Stimulated activated CD8-positive, alpha-beta memory T cell treated with anti-CD3 and anti-CD28 coated beads, Interleukin-7, amount 100 ng/mL, for 4 hours (primary cell): ENCODE measurements at regions not wholly inside any gene's neighbourhood (a gene's known extent, or its start where the extent isn't known, plus 50 kb on each side); places are given as distances from the start of the nearest gene placed in this dataset.

Source experiments
- DNase-seq, 2 donors: peaks; one replicate each; pipeline ENCODE4 v3.0.0-alpha.2; 2020; ENCODE audit warnings: low read depth in 2 of 2

DNA sequence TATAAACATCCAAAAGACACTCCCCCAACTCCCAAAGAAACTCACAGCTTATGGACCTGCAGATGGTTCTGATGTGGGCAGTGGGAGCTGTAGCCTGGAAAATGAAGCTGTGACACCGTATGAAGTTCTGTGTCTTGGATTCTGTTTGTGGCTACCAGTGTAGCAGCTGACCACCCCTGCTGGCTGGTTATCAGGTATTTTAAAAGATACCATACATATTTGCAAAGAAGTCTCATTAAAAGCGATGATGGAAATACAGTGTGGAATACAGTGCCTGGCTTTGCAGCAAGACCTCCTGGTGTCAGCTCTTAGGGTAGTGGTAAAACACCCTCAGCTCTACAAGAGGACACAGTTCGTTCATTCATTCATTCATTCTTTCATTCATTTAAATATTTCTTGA, 194.3 kb upstream of the PRKCQ start:
- no peak for DNase-seq

DNA sequence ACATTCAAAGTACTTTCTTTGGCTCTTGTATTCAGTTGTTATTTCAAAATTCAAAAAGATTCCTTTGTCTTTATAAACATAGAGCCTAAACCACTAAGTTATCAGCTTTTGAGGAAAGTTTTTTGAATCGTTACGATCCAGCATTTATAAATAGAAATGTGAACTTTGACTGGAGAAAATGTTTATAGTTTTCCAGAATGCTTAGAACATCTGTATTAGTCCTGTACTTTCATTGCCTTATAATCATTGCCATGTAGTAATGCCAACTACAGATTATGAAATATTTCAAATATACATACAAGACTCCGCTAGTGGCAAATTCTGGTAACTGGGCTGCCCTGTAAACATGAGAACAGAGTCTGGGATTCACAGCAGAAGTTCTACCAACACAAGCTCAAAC, 191.3 kb upstream of the PRKCQ start:
- DNase-seq: no peak

DNA sequence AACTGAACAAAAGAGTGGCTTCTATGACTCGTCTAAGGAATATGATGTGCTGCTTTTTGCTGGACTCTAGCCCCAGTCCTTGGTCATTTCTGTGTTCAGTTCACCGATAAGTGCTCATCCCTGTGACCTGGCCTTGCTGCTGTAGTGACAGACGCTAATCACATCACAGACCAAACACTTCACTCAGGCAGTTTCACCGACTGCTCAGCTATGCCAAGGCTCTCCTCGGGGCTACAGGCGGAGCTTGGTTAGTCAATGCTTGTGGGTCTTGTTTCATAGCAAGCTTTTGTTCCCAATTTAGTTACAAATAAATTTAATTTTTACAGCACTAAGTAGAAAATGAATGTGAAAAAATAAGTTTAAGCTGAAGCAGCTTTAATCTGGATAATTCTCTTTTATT, 190.8 kb upstream of the PRKCQ start:
- DNase-seq: no peak

DNA sequence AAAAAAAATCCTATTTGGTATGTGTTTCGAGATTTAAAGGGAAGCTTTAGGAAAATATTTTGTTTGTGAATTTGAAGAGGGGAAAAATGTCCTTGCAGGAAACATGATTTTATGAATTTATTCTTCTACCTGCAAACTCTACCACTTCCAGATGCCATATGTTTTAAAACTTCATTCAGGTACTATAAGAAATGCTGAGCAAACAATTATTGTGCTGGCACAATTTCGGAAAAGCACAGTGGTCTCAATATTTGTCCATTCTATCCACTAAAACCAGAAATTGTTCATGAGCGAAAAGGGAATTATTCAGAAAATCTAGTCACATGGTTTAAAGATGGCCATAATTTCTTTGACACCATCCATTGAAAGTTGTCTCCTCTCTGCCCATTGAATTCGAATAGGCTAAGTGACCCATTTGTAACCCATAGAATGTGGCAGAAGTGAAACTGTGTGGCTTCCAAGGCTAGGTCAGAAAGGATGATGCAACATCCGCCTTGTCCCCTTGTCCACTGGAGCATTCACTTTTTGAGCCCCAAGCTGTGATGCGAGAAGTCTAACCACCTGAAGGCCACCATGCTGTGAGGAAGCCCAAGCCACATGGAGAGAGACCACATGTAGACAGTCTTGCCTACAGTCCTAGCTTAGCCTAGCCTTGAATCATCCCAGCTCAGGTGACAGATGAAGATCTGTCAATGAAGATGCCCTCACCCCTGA, 189.8 kb upstream of the PRKCQ start:
- no peak for DNase-seq

DNA sequence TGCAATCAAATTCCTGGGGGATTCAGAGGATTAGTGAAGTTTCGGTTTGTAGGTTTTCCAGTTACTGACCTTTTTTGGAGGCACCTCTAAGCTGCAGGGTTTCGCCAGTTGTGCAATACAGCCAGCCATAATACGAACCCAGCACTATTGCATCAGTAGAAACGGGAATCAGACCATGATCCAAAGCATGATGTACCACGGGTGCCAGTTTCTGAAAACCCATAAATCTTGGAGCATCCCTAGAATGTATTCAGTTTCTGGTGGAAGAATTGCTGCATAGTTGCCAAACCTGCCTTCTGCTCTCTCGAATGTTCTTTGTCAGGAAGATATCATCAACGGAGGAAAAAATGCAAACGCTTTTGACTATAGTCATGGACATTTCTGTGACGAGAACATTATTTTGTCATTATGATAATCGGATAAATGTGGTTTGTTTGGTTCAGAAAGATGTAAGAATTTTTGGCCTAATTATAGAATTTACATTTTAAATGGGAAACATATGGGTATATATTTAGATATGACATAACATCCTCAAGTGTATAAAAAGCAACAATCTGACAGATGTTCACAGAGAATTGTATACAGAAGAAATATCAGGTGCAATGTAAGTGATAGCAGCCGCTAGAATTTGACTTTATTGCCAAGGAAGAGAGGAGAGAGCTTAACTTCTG, 186.2 kb upstream of the PRKCQ start:
- DNase-seq: no peak

DNA sequence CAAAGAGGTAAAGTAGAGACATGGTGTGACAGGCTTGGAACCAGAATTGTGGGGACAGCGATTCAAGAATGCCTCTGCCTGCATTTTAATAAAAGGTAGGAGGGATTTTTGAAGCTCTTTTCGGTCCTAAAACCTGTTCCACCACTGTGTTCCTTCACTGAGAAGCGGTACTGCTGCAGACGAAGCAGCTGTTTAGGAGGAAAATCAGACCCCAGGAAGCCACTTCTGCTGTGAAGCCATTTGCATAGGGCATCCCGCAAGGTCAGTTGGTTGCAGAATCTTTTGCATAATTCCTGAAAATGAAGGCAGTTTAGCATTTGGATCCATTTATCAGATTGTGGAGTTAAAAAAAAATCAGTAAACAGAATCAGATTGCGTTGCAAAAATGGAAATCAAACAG, 183.3 kb upstream of the PRKCQ start:
- DNase-seq: no peak

DNA sequence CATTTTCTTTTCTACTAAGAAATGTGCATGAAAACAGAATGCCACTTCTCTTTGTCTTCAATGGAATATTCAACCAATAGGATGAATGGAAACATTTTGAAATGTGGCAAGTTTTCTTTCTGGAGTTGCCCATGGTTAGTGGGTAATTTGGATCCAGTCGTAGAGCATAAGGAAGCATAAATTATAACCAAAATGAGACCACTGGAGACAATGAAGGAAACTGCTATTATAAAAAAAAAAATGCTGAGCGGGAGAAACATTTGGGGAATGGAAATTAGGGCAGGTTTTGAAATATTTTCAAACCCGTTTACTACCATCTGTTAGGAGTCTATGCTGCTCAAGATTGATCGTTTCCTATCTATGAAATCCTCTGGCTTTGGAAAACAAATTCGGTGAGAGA, 182.9 kb upstream of the PRKCQ start:
- DNase-seq: no peak

DNA sequence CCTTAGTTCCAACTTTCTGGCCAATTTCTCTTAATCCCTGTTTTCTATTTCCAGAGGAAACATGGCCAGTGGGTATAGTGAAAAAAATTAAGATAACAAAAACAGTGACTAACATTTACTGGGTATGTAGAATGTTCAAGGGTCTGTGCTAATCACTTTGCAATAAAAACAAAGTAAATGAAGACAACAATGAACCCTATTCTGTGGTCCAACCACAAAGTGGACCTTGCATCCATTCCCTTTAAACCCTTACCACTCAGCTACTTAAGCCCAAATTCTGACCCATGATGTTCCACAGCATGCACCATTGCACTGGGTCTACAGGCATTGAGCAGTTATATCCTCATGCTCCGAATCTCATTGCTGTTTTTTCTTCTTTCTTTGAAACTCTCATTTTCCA, 179.9 kb upstream of the PRKCQ start:
- DNase-seq: no peak

DNA sequence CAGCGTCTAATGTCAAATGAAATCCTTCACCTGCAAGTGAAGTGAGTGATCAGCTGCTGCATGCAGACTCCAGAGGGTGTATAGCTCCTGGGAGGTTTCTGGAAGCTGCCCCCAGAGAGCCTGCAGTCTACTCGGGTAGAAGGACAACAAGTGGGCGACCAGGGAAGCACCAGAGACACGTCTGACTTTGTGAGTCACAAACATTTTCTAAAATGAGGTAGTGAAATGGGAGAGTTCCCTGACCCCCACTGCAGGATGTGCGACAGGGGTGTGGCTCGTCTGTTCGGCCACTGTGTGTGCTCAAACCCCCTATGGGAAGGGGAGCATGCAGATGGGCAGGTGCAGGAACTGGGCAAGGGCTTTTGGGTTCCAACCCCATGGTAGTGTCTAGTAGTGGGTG, 177.1 kb upstream of the PRKCQ start:
- no peak for DNase-seq

DNA sequence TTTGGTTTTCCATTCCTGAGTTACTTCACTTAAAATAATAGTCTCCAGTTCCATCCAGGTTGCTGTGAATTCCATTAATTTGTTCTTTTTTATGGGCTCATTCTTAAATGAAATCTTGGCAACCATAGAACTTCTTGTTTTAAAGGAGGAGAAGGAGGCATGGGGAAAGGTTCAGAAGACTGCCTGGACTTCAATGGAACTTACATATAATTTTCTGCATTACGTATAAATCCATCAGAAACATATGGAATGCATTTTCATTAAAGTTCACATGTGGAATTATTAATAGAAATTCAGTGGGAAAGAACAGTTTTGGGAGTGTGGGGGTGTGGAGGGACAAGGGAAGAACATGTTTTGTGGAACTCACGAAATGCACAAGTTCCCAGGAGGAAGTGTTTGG, 176.6 kb upstream of the PRKCQ start:
- DNase-seq: no peak

DNA sequence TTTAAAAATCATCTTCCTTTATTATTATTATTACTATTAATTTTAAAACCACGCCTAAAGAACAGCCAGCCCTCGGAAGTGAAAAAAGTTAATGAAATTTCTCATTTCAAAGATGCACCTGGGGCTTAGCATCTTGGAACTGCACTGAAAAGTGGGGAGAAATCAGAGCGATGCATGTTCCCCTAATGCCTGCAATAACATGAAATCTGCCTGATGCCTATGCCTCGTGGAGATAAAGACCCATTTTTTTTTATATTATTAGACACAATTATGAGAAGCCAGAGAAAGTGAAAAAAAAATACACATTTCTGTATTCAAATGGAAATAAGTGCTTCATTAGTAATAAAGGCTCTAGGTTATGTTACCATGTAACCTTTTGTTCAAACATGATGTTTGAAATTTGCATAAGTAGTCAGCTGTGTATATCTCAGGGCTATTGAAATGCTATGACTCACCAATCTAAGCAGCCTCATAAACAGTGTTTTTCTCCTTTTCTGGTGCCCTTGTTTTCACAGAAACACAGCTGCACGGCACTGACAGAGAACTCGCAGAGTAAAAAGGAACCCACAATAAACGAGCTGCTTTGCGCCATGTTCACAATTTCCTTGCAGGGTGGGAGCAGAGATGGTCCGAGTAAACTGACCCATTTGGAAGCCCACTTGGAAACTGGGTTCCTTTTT, 175.8 kb upstream of the PRKCQ start:
- DNase-seq: no peak

DNA sequence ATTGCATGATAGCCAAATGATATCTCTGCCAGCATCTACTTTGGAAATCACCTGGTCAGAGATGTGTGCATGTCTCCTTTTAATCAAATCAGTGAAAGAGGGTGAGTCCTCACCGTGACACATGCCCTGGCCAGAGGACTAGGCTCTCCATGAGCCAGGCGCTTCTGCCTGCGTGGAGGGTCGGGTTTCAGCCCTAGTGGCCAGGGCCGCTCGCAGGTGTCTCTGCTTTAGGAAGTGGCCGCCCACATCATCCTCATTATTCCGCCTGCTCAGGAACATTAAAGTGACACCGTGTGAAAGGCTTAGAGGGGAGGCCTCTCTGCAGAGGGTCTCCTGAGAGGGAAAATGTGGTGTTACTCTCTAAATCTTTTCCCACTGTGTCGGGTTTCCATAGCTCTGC, 173.6 kb upstream of the PRKCQ start:
- DNase-seq: no peak

DNA sequence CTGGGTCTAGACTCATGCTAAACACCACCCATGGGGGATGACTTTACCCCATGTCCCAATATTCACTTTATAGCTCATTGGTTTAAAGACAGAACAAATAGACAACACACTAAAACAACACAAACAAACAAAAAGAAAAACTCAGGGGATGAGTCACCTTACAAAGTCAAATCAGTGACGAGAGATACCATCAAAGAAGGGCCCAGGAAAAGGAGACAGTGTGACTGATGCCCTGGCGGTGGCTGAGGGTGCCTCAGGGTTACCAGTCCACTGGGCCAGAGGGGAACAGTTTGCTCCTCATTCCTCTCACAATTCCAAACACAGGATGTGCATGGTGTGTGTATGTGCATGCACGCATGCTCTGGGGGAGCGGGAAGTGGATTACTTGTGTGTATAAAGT, 171.3 kb upstream of the PRKCQ start:
- no peak for DNase-seq

DNA sequence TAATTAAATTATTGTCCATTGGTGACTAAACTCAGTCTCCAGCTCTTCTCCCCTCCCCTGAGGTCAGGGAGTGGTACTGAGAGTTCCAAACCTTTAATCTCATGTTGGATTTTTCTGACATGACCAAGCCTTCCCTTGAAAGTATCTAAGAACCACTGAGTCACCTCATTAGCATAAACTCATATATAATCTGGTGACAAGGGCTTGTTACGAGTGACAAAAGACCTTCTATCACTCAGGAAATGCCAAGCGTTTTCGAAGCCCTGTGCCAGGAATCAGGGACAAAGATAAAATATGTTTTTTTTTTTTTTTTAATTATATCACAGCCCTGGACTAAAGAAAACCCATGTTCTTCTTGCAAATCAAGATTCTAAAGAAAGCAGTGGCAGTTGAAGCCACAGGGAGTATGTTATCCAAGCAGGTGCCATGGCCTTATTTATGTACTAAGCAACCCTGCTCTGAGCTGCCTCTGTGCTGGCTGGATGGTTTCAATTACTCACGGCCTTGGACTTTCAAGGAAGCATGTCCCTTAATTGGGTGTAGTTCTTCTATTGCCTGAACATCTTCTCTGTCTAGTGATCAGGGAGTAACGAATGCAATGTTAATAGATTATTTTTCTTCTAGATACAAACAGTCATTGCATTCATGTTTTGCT, 169.0 kb upstream of the PRKCQ start:
- no peak for DNase-seq

DNA sequence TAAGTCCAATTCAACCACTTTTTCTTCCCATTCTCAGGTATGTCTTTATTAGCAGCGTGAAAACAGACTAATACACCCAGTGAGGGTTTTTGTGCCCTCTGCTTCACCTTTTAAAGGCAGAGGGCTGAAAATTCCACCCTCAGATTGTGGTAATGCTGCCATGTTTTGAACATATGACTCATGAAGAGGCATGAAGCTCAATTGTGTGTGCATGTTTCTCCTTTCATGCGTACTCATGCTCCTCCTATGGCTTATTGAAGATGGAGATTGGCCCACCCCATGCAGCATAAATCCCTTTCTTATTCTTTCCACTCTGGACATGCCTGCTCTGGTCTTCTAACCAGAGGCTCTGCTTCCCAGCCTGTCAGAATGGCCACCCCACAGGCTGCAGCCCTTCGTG, 168.0 kb upstream of the PRKCQ start:
- no peak for DNase-seq

DNA sequence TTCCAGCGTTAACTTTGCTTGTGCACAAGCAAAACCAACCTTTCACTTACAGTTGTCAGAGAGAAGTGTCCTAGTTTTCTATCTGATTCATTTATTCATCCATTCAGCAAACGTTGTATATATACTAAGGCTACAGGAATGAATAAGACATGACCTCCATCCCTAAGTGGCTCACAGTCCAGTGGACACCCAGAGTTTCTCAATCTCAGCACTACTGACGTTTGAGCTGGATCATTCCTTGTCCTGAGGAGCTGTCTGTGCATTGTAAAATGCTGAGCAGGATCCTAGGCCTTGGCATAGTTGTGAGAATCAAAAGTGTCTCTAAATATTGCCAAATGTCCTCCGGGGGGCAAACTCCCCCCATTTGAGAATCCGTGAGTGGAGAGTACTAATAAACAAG, 166.7 kb upstream of the PRKCQ start:
- DNase-seq: no peak

DNA sequence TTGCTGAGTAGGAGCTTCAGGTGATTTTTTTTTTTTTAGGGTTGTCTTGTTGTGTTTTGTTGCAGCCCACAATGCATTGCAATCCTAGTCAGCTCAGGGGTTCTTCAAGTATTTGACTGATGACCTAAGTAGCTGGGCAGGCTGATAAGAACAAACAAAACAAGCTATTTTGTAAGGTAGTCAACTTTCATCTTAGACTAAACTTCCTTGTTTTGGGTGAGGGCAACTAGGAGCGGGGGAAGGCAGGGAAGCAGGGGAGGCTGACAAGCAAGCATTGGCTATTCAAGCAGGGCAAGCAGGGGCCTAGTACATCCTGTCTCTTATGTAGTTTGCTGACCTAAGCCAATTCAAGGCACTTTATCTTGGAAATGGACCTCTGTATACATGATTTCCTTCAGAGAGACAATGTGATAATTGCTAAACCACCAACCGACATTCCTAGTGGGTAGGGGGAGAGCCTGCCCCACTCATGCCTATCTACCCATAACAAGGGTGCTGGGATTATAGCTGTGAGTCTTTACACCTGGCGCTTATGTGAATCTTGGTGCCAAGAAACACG, 163.3 kb upstream of the PRKCQ start:
- DNase-seq: no peak

DNA sequence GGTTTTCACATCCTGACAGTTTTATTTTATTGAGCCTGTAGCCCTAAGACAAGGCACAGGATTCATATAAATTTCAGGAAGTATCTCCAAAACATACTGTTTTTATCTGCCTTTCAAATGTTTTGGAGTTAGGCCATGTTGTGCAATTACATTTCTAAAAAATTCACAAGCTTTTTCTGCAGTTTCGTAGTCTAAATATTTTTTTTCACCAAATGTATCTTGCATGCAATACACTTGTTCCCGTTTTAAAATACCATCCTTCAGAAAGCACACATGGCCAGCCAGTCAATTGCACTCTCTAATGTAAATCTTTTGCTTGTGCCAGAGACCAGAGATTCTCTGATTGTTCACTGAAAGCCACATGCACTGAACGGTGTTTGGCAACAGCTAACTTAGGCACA, 161.5 kb upstream of the PRKCQ start:
- no peak for DNase-seq

DNA sequence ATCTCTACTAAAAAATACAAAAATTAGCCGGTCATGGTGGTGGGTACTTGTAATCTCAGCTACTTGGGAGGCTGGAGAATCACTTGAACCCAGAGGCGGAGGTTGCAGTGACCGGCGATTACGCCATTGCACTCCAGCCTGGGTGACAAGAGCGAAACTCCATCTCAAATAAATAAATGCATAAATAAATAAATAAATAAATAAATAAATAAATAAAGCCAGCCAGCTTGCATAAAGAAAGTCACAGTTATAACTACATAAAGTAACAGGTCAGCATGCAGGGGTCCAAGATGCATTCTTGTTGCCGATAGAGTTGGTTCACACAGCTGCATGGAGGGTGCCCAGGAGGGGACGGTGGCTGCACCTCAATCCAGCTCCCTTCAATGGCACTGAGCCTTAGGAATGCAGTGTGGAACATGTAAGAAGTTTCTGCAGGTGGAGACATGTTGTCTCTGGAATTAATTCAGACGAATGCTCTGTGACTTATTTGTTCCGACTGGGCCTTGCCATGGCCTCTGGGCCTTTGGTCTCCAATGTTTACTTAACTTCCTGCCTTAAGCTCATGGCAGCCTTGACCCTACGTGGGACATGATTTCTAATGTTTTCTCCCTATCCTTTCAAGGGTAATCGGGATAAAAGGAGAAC, 159.6 kb upstream of the PRKCQ start:
- no peak for DNase-seq

DNA sequence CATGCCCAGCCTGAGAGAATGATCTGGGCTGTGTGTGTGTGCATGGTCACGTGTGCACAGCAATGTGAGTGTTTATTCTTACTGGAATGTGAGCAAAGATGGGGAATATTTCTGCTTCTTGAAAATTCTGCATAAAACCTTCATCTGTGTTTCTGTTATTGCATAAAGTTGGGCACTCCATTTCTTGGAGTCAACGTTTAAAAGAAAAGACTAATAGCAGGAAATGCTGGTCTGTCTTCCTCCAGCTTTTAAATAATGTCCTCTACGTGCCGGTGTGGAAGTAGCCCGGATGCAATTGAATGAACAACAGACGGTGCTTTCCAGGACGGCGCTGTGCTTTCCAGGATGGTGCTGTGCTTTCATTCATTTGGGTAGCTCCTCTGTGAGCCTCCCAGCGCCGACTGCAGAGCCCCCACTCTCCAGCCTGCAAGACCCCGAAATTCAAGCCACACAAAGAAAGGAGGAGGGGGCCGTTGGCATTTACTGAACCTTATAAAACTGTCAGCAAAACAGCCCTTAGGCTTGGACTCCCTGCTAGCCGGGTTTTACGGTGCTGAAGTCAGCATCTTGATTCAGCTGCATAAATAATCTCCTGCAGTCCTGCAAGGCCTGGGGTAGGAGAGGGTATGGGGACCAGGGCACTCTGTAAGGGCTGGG, 158.2 kb upstream of the PRKCQ start:
- DNase-seq: no peak

DNA sequence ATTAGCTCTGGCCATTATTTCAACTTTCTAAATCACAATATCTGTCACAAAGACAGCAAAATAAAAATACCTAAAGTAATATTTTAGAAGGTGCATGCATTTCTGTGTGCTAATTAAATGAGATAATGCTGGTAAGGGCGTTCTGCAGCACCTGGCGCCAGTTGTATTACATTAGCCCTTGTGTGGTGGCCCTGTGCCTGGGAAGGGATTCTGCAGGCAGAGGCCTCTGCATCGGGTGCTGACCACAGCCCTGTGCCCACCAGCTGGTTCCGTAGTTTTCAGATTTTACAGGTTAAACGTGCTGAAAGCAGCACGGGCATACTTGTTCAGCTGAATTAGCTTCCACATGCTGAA, 157.7 kb upstream of the PRKCQ start:
- DNase-seq: no peak
